ENCODE measurements at regions not wholly inside any gene's neighbourhood (a gene's known extent, or its start where the extent isn't known, plus 50 kb on each side); places are given as distances from the start of the nearest gene placed in this dataset.

DNA sequence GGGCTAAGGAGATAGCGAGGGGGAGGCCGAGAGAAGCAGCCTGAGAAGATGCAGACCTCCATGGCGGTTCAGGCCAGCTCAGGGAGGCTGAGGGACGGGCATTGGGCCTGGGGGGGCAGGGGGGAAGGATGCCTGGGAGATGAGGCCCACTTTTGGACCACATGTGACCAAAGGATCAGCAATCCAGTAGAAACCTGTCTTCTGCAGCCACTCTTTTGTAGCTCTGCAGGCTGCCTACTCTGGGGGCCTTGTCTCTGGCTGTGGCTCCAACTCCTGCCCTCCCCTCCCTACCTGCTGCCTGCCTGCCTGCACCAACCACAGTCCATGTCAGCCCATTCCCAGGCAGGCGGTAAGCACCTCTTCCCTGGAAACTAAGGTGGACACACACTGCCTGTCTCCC lies 106.8 kb upstream of the MLN start:
- Histone ChIP-seq H3K27me3 (peaks cover 27% of the 10 kb centered on the region), H3K4me1 (ENCODE audit: control insufficient read depth in 1 of 2, insufficient read depth in 1 of 2, low read depth in 1 of 2, low read length in 1 of 2) (peaks cover 0 to 3% of the 10 kb centered on the region in 2 experiments), H3K36me3 (no peaks in the 10 kb centered on the region), H3K27ac (no peak overlapping the region), H3K9me3 (no peaks in the 10 kb centered on the region), H3K4me3 (ENCODE audit: low read depth in 1 of 2, low read length in 1 of 2) (no peak overlapping the region)
- TF ChIP-seq, protein P1, sequence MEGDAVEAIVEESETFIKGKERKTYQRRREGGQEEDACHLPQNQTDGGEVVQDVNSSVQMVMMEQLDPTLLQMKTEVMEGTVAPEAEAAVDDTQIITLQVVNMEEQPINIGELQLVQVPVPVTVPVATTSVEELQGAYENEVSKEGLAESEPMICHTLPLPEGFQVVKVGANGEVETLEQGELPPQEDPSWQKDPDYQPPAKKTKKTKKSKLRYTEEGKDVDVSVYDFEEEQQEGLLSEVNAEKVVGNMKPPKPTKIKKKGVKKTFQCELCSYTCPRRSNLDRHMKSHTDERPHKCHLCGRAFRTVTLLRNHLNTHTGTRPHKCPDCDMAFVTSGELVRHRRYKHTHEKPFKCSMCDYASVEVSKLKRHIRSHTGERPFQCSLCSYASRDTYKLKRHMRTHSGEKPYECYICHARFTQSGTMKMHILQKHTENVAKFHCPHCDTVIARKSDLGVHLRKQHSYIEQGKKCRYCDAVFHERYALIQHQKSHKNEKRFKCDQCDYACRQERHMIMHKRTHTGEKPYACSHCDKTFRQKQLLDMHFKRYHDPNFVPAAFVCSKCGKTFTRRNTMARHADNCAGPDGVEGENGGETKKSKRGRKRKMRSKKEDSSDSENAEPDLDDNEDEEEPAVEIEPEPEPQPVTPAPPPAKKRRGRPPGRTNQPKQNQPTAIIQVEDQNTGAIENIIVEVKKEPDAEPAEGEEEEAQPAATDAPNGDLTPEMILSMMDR (IDR thresholded peaks at IDR 0.05), result no peak

DNA sequence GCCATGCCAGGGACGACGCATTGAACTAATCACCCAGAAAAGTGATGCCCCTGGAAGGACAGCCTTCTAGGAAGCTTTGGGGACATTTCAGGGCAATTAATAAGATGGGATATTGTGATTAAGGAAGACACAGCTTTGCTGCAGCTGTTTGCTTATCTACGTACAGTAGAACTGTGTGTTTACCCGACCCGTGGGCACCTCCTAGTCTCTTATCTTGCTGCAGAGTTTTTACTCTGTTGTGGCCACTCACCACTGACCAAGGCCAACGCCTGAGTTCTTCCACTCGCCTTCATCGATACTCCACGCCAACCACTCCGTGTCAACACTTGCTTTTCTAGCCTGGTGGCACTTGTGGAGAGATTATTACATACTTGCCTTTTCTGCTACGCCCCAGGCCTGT lies 105.9 kb upstream of the MLN start:
- Histone ChIP-seq H3K4me3 (ENCODE audit: low read depth in 1 of 2, low read length in 1 of 2) (no peak overlapping the region), H3K27ac (no peak overlapping the region), H3K36me3 (no peaks in the 10 kb centered on the region), H3K27me3 (peaks cover 27% of the 10 kb centered on the region), H3K9me3 (no peaks in the 10 kb centered on the region), H3K4me1 (ENCODE audit: control insufficient read depth in 1 of 2, insufficient read depth in 1 of 2, low read depth in 1 of 2, low read length in 1 of 2) (peaks cover 3 to 5% of the 10 kb centered on the region in 2 experiments)
- TF ChIP-seq, protein P1 (IDR thresholded peaks at IDR 0.05), result no peak

DNA sequence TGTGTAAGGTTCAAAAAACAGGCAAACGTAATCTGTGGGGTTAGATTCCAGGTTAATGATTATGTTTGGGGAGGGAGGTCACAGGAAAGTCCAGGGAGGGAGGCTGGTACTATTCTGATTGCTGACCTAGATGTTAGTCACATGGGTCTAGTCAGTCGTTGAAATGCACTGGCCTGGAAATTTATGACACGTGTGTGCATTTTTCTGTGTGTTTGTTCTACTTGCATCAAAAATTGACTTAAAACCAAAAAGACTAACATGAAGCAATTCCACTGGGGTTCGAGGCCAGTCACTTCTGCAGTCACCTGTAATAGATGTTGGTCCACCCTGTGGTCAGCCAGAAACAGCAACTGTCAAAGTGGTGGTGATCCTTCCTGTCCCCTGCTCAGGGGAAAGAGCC lies 104.2 kb upstream of the MLN start:
- no peak overlapping the region for H3K27ac ChIP-seq
- no peak overlapping the region for H3K4me3 ChIP-seq (ENCODE audit: low read depth in 1 of 2, low read length in 1 of 2)
- TF ChIP-seq, protein P1 (IDR thresholded peaks at IDR 0.05), result no peak
- no peaks in the 10 kb centered on the region for H3K9me3 ChIP-seq
- H3K27me3 ChIP-seq, result peaks cover 33% of the 10 kb centered on the region
- H3K36me3 ChIP-seq, result no peaks in the 10 kb centered on the region
- H3K4me1 ChIP-seq (ENCODE audit: control insufficient read depth in 1 of 2, insufficient read depth in 1 of 2, low read depth in 1 of 2, low read length in 1 of 2), result peaks cover 3 to 5% of the 10 kb centered on the region in 2 experiments

DNA sequence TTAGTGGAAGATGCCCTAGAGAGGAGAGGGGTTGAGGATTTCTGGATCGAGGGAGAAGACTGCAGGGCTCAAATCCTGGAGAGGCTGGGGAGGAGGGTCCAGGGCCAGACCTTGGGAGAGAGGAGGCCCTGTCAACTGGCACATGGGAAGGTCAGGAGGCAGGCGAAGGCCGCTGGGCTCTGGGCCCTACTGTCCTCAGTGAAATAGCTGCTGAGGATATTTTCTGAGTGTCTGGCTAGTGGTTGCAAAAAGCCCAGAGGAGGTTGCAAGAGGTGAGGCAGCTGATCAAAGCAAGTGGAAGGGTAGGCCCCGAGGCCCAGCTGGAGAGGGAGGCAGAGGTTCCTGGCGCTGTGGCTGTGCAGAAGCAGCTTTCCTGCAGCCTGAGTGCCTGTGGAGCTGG lies 103.4 kb upstream of the MLN start:
- Histone ChIP-seq H3K9me3 (no peaks in the 10 kb centered on the region), H3K36me3 (no peaks in the 10 kb centered on the region), H3K27me3 (peaks cover 33% of the 10 kb centered on the region), H3K27ac (no peak overlapping the region), H3K4me3 (ENCODE audit: low read depth in 1 of 2, low read length in 1 of 2) (no peak overlapping the region), H3K4me1 (ENCODE audit: control insufficient read depth in 1 of 2, insufficient read depth in 1 of 2, low read depth in 1 of 2, low read length in 1 of 2) (peaks cover 3 to 5% of the 10 kb centered on the region in 2 experiments)
- TF ChIP-seq, protein P1 (IDR thresholded peaks at IDR 0.05), result no peak

DNA sequence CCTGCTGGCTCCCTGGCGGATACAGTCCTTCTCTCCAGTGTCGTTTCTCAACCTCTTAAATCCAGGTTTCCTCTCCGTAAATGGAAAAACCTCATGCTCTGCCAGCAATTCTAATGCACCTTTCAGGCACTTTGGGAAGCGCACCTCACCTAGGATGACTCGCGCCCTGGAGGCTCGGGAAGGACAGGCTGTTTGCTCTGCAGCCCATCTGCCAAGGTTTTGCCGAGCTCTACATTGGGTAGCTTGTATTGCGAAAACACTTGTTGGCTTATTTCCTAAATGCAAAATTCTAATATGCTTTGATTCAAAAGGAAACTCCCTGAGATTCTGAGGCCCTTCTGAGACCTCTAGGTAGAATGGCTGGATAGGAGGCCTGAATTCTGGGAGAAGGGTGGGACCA lies 102.6 kb upstream of the MLN start:
- no peaks in the 10 kb centered on the region for H3K9me3 ChIP-seq
- no peak overlapping the region for H3K4me3 ChIP-seq (ENCODE audit: low read depth in 1 of 2, low read length in 1 of 2)
- H3K27ac ChIP-seq, result no peak overlapping the region
- TF ChIP-seq, protein P1 (IDR thresholded peaks at IDR 0.05), result no peak
- H3K4me1 ChIP-seq (ENCODE audit: control insufficient read depth in 1 of 2, insufficient read depth in 1 of 2, low read depth in 1 of 2, low read length in 1 of 2), result peaks cover 3 to 5% of the 10 kb centered on the region in 2 experiments
- peaks cover 33% of the 10 kb centered on the region for H3K27me3 ChIP-seq
- H3K36me3 ChIP-seq, result no peaks in the 10 kb centered on the region
